GM13976 (cell line): ENCODE measurements at regions not wholly inside any gene's neighbourhood (a gene's known extent, or its start where the extent isn't known, plus 50 kb on each side); places are given as distances from the start of the nearest gene placed in this dataset.

Source experiments
- DNase-seq: peaks from one replicate; pipeline ENCODE4 v3.0.0; 2012; ENCODE audit warnings: low spot score
- CTCF ChIP-seq: IDR thresholded peaks from 2 replicates; pipeline ENCODE4 v1.5.1; 2012; ENCODE audit warnings: borderline replicate concordance, mild to moderate bottlenecking; ENCODE audit not compliant: insufficient read depth; ENCODE audit errors: extremely low read depth, missing control alignments, control extremely low read depth
- in situ Hi-C: fragments of 300-500 bp; cut with MboI; formaldehyde crosslinking; loops from one replicate; pipeline ENCODE4 v1.12.0; 2022; ENCODE audit warnings: low sequenced_read_pairs, mixed read lengths, inconsistent platforms; ENCODE audit not compliant: unreplicated experiment

- in situ Hi-C loops = no loop called here
- DNase-seq = no peak
- TF ChIP-seq CTCF = no peak
These were observed 152.7 kb downstream of the SHOX2 start for GRCh38 chr3:157953565-157953964.

- in situ Hi-C loops = no loop called here
- no peak for TF ChIP-seq CTCF
- no peak for DNase-seq
These were observed 157.4 kb downstream of the SHOX2 start for GRCh38 chr3:157948605-157949383.

- DNase-seq = no peak
- no peak for TF ChIP-seq CTCF
- in situ Hi-C loops = no loop called here
These were observed 167.1 kb downstream of the SHOX2 start for GRCh38 chr3:157939166-157939565.

- DNase-seq = no peak
- in situ Hi-C loops = no loop called here
- no peak for TF ChIP-seq CTCF
These were observed 168.0 kb downstream of the SHOX2 start for GRCh38 chr3:157938154-157938779.

GRCh38 chr3:157931517-157931916 is 174.7 kb downstream of the SHOX2 start:
- DNase-seq = no peak
- in situ Hi-C loops = no loop called here
- no peak for TF ChIP-seq CTCF

- no peak for TF ChIP-seq CTCF
- in situ Hi-C loops = no loop called here
- no peak for DNase-seq
These were observed 176.0 kb downstream of the SHOX2 start for GRCh38 chr3:157930000-157930780.
